ENCODE measurements at regions not wholly inside any gene's neighbourhood (a gene's known extent, or its start where the extent isn't known, plus 50 kb on each side); places are given as distances from the start of the nearest gene placed in this dataset.

DNA sequence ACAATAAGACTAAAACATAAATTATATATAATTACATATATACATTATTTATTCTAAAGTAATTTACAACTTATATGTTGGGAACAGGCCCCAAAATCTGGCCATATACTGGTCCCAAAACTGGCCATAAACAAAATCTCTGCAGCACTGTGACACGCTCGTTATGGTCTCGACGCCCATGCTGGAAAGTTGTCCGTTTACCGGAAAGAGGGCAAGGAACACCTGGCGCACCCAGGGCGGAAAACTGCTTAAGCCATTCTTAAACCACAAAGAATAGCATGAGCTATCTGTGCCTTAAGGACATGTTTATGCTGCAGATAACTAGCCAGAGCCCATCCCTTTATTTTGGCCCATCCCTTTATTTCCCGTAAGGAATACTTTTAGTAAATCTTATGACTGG, 164.9 kb downstream of the CENPW start:
- H3K4me1 ChIP-seq = no peaks in the 10 kb centered on the region
- 95% methylated on average over 9 of the region's 9 CpGs for WGBS, 2 donors
- no peak overlapping the region for H3K27ac ChIP-seq
- intact Hi-C loops (cut with DNase I) = no loop called here
- ATAC-seq (no peak), DNase-seq (no peak)
- H3K36me3 ChIP-seq = no peaks in the 10 kb centered on the region
- H3K4me3 ChIP-seq = no peak overlapping the region
- peaks cover 0 to 30% (median 1%) of the 10 kb centered on the region in 11 donors for H3K9me3 ChIP-seq
- TF ChIP-seq, protein P1, sequence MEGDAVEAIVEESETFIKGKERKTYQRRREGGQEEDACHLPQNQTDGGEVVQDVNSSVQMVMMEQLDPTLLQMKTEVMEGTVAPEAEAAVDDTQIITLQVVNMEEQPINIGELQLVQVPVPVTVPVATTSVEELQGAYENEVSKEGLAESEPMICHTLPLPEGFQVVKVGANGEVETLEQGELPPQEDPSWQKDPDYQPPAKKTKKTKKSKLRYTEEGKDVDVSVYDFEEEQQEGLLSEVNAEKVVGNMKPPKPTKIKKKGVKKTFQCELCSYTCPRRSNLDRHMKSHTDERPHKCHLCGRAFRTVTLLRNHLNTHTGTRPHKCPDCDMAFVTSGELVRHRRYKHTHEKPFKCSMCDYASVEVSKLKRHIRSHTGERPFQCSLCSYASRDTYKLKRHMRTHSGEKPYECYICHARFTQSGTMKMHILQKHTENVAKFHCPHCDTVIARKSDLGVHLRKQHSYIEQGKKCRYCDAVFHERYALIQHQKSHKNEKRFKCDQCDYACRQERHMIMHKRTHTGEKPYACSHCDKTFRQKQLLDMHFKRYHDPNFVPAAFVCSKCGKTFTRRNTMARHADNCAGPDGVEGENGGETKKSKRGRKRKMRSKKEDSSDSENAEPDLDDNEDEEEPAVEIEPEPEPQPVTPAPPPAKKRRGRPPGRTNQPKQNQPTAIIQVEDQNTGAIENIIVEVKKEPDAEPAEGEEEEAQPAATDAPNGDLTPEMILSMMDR (IDR thresholded peaks at IDR 0.05) = no peak
- H3K27me3 ChIP-seq = no peaks in the 10 kb centered on the region

DNA sequence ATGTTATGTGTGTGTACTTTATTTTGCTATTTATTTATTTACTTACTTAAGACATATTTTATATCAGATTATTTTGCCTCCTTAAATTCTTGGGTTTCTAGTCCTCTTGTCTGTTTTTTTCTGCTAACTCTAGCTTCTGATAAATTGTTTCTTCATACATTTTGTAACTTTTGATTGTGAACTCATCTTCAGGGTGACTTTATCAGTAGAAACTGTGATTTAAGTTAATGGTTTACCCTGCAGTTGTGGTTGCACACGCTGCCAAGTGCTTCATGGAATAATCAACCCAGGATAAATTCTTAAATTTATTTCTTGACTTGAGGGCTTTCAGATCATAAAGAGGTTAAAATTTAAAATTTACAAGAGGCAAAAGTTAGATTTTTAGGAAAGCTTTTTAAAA, 173.3 kb downstream of the CENPW start:
- intact Hi-C loops (cut with DNase I) = no loop called here

DNA sequence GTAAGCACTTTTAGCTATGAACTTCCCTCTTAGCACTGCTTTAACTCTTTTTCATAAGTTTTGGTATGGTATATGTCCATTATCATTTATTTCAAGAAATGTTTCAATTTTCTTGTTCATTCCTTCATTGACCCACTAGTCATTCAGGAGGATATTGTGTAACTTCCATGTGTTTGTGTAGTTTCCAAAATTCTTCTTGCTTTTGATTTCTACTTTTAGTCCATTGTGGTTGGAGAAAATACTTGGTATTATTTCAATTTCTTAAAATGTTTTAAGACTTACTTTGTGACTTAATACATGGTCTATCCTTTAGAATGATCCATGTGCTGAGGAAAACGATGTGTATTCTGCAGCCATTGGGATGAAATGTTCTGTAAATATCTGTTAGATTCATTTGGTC, 176.5 kb downstream of the CENPW start:
- TF ChIP-seq, protein P1 (IDR thresholded peaks at IDR 0.05) = no peak
- no peaks in the 10 kb centered on the region for H3K4me1 ChIP-seq
- DNase-seq (no peak), ATAC-seq (no peak)
- peaks cover 0 to 22% (median 5%) of the 10 kb centered on the region in 11 donors for H3K9me3 ChIP-seq
- intact Hi-C loops (cut with DNase I) = no loop called here
- H3K4me3 ChIP-seq = no peak overlapping the region
- H3K27ac ChIP-seq = no peak overlapping the region
- WGBS, 2 donors = 64% methylated on average over 1 of the region's 1 CpG
- H3K36me3 ChIP-seq = no peaks in the 10 kb centered on the region
- no peaks in the 10 kb centered on the region for H3K27me3 ChIP-seq

More for the DNA sequence above, 173.3 kb downstream of the CENPW start:
- ATAC-seq (no peak), DNase-seq (no peak)
- Histone ChIP-seq H3K27me3 (no peaks in the 10 kb centered on the region), H3K36me3 (no peaks in the 10 kb centered on the region), H3K27ac (no peak overlapping the region), H3K4me1 (no peaks in the 10 kb centered on the region), H3K4me3 (no peak overlapping the region), H3K9me3 (peaks cover 0 to 25% (median 4%) of the 10 kb centered on the region in 11 donors)
- 71 to 88% methylated on average over 1 of the region's 1 CpG for WGBS, 2 donors
- TF ChIP-seq, protein P1 (IDR thresholded peaks at IDR 0.05) = no peak

DNA sequence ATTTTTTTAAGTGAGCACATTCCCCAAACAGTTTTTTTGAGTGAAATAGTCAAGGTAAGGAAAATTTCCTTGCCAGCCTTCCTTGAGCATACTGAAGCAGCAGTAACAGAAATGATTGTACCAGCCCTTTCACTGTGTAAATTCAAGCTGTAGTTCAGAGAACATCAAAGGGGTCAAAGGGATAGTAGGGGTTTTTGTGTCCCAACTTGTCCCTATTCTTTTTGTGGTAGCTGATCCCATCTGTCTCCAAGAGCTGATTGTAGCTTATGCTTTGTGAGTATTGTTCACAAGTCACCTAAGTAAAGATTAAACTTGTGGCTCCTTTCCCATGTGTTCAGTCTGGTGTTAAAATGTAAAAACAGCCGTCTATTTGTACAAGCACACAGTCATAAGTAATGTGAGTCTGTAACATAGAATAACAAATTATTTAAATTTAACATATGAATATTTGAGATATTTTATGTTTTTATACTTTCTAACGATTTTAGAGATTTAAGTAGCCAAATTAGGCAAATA, 185.0 kb downstream of the CENPW start:
- WGBS, 2 donors = 59 to 73% methylated on average over 2 of the region's 2 CpGs
- Histone ChIP-seq H3K4me1 (no peaks in the 10 kb centered on the region), H3K4me3 (no peak overlapping the region), H3K9me3 (peaks cover 0 to 10% (median 0%) of the 10 kb centered on the region in 11 donors), H3K36me3 (no peaks in the 10 kb centered on the region), H3K27me3 (no peaks in the 10 kb centered on the region), H3K27ac (no peak overlapping the region)
- intact Hi-C loops (cut with DNase I) = no loop called here
- no peak for ATAC-seq
- TF ChIP-seq, protein P1 (IDR thresholded peaks at IDR 0.05) = no peak
- no peak for DNase-seq

Measured in heart right ventricle (tissue), 16 donors.